ENCODE measurements at regions not wholly inside any gene's neighbourhood (a gene's known extent, or its start where the extent isn't known, plus 50 kb on each side); places are given as distances from the start of the nearest gene placed in this dataset.

GRCh38 chr1:4951601-4952000 is 297.2 kb downstream of the AJAP1 start:
- no peaks in the 10 kb centered on the region for H3K79me2 ChIP-seq (ENCODE audit: control insufficient read depth, insufficient read depth, low read length)
- H3K27ac ChIP-seq (ENCODE audit: insufficient read depth, low read length), result no peak overlapping the region
- no peaks in the 10 kb centered on the region for H4K20me1 ChIP-seq (ENCODE audit: control insufficient read depth, extremely low read depth, insufficient read depth, low read length)
- TF ChIP-seq EZH2 (IDR thresholded peaks at IDR 0.05; ENCODE audit: low read length, missing control alignments), result no peak
- TF ChIP-seq, protein P1, sequence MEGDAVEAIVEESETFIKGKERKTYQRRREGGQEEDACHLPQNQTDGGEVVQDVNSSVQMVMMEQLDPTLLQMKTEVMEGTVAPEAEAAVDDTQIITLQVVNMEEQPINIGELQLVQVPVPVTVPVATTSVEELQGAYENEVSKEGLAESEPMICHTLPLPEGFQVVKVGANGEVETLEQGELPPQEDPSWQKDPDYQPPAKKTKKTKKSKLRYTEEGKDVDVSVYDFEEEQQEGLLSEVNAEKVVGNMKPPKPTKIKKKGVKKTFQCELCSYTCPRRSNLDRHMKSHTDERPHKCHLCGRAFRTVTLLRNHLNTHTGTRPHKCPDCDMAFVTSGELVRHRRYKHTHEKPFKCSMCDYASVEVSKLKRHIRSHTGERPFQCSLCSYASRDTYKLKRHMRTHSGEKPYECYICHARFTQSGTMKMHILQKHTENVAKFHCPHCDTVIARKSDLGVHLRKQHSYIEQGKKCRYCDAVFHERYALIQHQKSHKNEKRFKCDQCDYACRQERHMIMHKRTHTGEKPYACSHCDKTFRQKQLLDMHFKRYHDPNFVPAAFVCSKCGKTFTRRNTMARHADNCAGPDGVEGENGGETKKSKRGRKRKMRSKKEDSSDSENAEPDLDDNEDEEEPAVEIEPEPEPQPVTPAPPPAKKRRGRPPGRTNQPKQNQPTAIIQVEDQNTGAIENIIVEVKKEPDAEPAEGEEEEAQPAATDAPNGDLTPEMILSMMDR (conservative IDR thresholded peaks at IDR 0.05 in 1 of 2, IDR thresholded peaks at IDR 0.05 in 1 of 2; ENCODE audit: low read depth in 1 of 2, low read length in 2 of 2), result no peak
- no peak overlapping the region for H3K4me2 ChIP-seq (ENCODE audit: extremely low read depth, insufficient read depth, low read length)
- H3K9me3 ChIP-seq (ENCODE audit: control insufficient read depth, insufficient read depth, low read depth, low read length), result no peaks in the 10 kb centered on the region
- no peaks in the 10 kb centered on the region for H3K36me3 ChIP-seq (ENCODE audit: control insufficient read depth, insufficient read depth, low read length)
- H3K4me3 ChIP-seq (replicated peaks in 1 of 4; ENCODE audit: control extremely low read depth in 1 of 4, insufficient read depth in 1 of 4, low read depth in 3 of 4, low read length in 4 of 4), result no peak overlapping the region
- H3K27me3 ChIP-seq (ENCODE audit: control insufficient read depth, insufficient read depth, low read length), result no peaks in the 10 kb centered on the region
- DNase-seq (ENCODE audit: low read depth in 2 of 2), result no peak
- no peak overlapping the region for H3K9ac ChIP-seq (ENCODE audit: insufficient read depth, low read length)
- H2AFZ ChIP-seq (ENCODE audit: low read length), result no peak overlapping the region
- no peaks in the 10 kb centered on the region for H3K4me1 ChIP-seq (ENCODE audit: control insufficient read depth, extremely low read depth, insufficient read depth, low read length)

GRCh38 chr1:4946343-4946742 is 291.9 kb downstream of the AJAP1 start:
- Histone ChIP-seq H2AFZ (ENCODE audit: low read length) (no peak overlapping the region), H3K4me3 (replicated peaks in 1 of 4; ENCODE audit: control extremely low read depth in 1 of 4, insufficient read depth in 1 of 4, low read depth in 3 of 4, low read length in 4 of 4) (no peak overlapping the region), H3K27ac (ENCODE audit: insufficient read depth, low read length) (no peak overlapping the region), H4K20me1 (ENCODE audit: control insufficient read depth, extremely low read depth, insufficient read depth, low read length) (no peaks in the 10 kb centered on the region), H3K9ac (ENCODE audit: insufficient read depth, low read length) (no peak overlapping the region), H3K36me3 (ENCODE audit: control insufficient read depth, insufficient read depth, low read length) (no peaks in the 10 kb centered on the region), H3K79me2 (ENCODE audit: control insufficient read depth, insufficient read depth, low read length) (no peaks in the 10 kb centered on the region), H3K4me1 (ENCODE audit: control insufficient read depth, extremely low read depth, insufficient read depth, low read length) (no peaks in the 10 kb centered on the region), H3K27me3 (ENCODE audit: control insufficient read depth, insufficient read depth, low read length) (no peaks in the 10 kb centered on the region), H3K9me3 (ENCODE audit: control insufficient read depth, insufficient read depth, low read depth, low read length) (peaks cover 2% of the 10 kb centered on the region), H3K4me2 (ENCODE audit: extremely low read depth, insufficient read depth, low read length) (no peak overlapping the region)
- DNase-seq (ENCODE audit: low read depth in 2 of 2), result no peak
- TF ChIP-seq, protein P1 (conservative IDR thresholded peaks at IDR 0.05 in 1 of 2, IDR thresholded peaks at IDR 0.05 in 1 of 2; ENCODE audit: low read depth in 1 of 2, low read length in 2 of 2), result no peak
- no peak for TF ChIP-seq EZH2 (IDR thresholded peaks at IDR 0.05; ENCODE audit: low read length, missing control alignments)

DNA sequence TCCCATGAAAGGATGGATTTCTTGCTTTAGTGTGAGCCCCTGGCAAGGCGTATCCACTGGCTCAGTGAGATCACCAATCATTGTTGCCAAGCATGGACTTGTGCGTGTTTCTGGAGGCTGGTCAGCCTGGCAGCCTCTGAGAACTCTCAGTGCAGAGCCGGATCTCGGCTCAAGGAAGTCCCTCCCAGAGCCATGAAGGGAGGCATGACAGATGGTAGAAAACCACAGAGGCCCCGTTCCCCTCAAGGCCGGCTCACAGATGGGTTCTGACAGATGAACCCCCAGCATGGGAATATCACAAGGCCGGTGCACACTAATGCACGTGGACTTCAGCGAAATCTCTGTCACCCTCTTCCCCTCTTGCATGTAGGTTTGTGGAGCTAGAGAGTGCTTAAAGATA is 290.5 kb downstream of the AJAP1 start:
- H3K27me3 ChIP-seq (ENCODE audit: control insufficient read depth, insufficient read depth, low read length), result no peaks in the 10 kb centered on the region
- no peaks in the 10 kb centered on the region for H3K4me1 ChIP-seq (ENCODE audit: control insufficient read depth, extremely low read depth, insufficient read depth, low read length)
- TF ChIP-seq, protein P1 (conservative IDR thresholded peaks at IDR 0.05 in 1 of 2, IDR thresholded peaks at IDR 0.05 in 1 of 2; ENCODE audit: low read depth in 1 of 2, low read length in 2 of 2), result no peak
- no peak for TF ChIP-seq EZH2 (IDR thresholded peaks at IDR 0.05; ENCODE audit: low read length, missing control alignments)
- H4K20me1 ChIP-seq (ENCODE audit: control insufficient read depth, extremely low read depth, insufficient read depth, low read length), result no peaks in the 10 kb centered on the region
- no peak overlapping the region for H3K27ac ChIP-seq (ENCODE audit: insufficient read depth, low read length)
- DNase-seq (ENCODE audit: low read depth in 2 of 2), result no peak
- no peaks in the 10 kb centered on the region for H3K36me3 ChIP-seq (ENCODE audit: control insufficient read depth, insufficient read depth, low read length)
- H3K79me2 ChIP-seq (ENCODE audit: control insufficient read depth, insufficient read depth, low read length), result no peaks in the 10 kb centered on the region
- H2AFZ ChIP-seq (ENCODE audit: low read length), result no peak overlapping the region
- no peak overlapping the region for H3K9ac ChIP-seq (ENCODE audit: insufficient read depth, low read length)
- peaks cover 2% of the 10 kb centered on the region for H3K9me3 ChIP-seq (ENCODE audit: control insufficient read depth, insufficient read depth, low read depth, low read length)
- no peak overlapping the region for H3K4me2 ChIP-seq (ENCODE audit: extremely low read depth, insufficient read depth, low read length)
- H3K4me3 ChIP-seq (replicated peaks in 1 of 4; ENCODE audit: control extremely low read depth in 1 of 4, insufficient read depth in 1 of 4, low read depth in 3 of 4, low read length in 4 of 4), result no peak overlapping the region

Data from fibroblast of lung (primary cell).